A549 (cell line): ENCODE measurements at regions not wholly inside any gene's neighbourhood (a gene's known extent, or its start where the extent isn't known, plus 50 kb on each side); places are given as distances from the start of the nearest gene placed in this dataset.

ENCODE experiments used
- EP300 ChIP-seq, 2 experiments: fragments of >200 bp; sonication (Bioruptor Twin); formaldehyde crosslinking; IDR thresholded peaks; 2 replicates in 1 of 2; 3 replicates in 1 of 2; pipeline ENCODE4 v1.6.1; 2016 to 2017
- MAZ ChIP-seq: fragments of 150-350 bp; IDR thresholded peaks from 2 replicates; pipeline ENCODE4 v1.6.1; 2014; ENCODE audit warnings: antibody characterized with exemption, low read depth, low read length, borderline replicate concordance
- POLR2A ChIP-seq: IDR thresholded peaks from 2 replicates; pipeline ENCODE4 v1.6.1; 2012; ENCODE audit warnings: mild to moderate bottlenecking, low read length
- TF ChIP-seq, protein P1 (sequence below): fragments of >200 bp; sonication (Bioruptor Twin); formaldehyde crosslinking; IDR thresholded peaks from 3 replicates; pipeline ENCODE4 v1.5.1; 2016

GRCh38 chr6:140344142-140344913 lies 969.9 kb upstream of the CITED2 start:
- TF ChIP-seq POLR2A, result no peak
- TF ChIP-seq MAZ, result no peak
- TF ChIP-seq, protein P1, sequence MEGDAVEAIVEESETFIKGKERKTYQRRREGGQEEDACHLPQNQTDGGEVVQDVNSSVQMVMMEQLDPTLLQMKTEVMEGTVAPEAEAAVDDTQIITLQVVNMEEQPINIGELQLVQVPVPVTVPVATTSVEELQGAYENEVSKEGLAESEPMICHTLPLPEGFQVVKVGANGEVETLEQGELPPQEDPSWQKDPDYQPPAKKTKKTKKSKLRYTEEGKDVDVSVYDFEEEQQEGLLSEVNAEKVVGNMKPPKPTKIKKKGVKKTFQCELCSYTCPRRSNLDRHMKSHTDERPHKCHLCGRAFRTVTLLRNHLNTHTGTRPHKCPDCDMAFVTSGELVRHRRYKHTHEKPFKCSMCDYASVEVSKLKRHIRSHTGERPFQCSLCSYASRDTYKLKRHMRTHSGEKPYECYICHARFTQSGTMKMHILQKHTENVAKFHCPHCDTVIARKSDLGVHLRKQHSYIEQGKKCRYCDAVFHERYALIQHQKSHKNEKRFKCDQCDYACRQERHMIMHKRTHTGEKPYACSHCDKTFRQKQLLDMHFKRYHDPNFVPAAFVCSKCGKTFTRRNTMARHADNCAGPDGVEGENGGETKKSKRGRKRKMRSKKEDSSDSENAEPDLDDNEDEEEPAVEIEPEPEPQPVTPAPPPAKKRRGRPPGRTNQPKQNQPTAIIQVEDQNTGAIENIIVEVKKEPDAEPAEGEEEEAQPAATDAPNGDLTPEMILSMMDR, result no peak
- no peak for TF ChIP-seq EP300 (IDR thresholded peaks at IDR 0.05)
